Fibroblast of lung (primary cell): ENCODE measurements at regions not wholly inside any gene's neighbourhood (a gene's known extent, or its start where the extent isn't known, plus 50 kb on each side); places are given as distances from the start of the nearest gene placed in this dataset.

Source experiments
- DNase-seq, 2 donors: peaks; one replicate each; pipeline versions ENCODE4 v3.0.0 to v3.0.0-alpha.2; 2010; ENCODE audit warnings: low read depth in 2 of 2
- H2AFZ ChIP-seq: 2 replicates; pipeline ENCODE4 v1.5.1; 2012; ENCODE audit warnings: low read length, control low read depth, inconsistent platforms
- H3K27ac ChIP-seq: 2 replicates; pipeline ENCODE4 v1.5.1; 2011; ENCODE audit warnings: low read length, control low read depth; ENCODE audit not compliant: insufficient read depth
- H3K27me3 ChIP-seq: 2 replicates; pipeline ENCODE4 v1.5.1; 2011; ENCODE audit warnings: mild to moderate bottlenecking, low read length; ENCODE audit not compliant: control insufficient read depth, insufficient read depth
- H3K36me3 ChIP-seq: 2 replicates; pipeline ENCODE4 v1.5.1; 2011; ENCODE audit warnings: low read length; ENCODE audit not compliant: control insufficient read depth, insufficient read depth
- H3K4me1 ChIP-seq: 2 replicates; pipeline ENCODE4 v1.5.1; 2011; ENCODE audit warnings: low read length; ENCODE audit not compliant: control insufficient read depth, insufficient read depth; ENCODE audit errors: extremely low read depth
- H3K4me2 ChIP-seq: 2 replicates; pipeline ENCODE4 v1.5.1; 2011; ENCODE audit warnings: low read length, control low read depth; ENCODE audit not compliant: insufficient read depth; ENCODE audit errors: extremely low read depth
- H3K4me3 ChIP-seq, 4 experiments: fragments of 200-600 bp in 1 of 4; sonication (generic) in 1 of 4; replicated peaks in 1 of 4; 2 replicates each; pipeline ENCODE4 v1.5.1; 2011 to 2016; ENCODE audit warnings: low read length in 4 of 4, low read depth in 3 of 4, mild to moderate bottlenecking in 3 of 4, control low read depth in 2 of 4, inconsistent platforms in 1 of 4, mixed read lengths in 1 of 4; ENCODE audit not compliant: insufficient read depth in 1 of 4; ENCODE audit errors: control extremely low read depth in 1 of 4
- H3K79me2 ChIP-seq: 2 replicates; pipeline ENCODE4 v1.5.1; 2012; ENCODE audit warnings: mild to moderate bottlenecking, low read length, inconsistent platforms; ENCODE audit not compliant: control insufficient read depth, insufficient read depth
- H3K9ac ChIP-seq: 2 replicates; pipeline ENCODE4 v1.5.1; 2011; ENCODE audit warnings: mild to moderate bottlenecking, low read length, control low read depth; ENCODE audit not compliant: insufficient read depth
- H3K9me3 ChIP-seq: 2 replicates; pipeline ENCODE4 v1.5.1; 2012; ENCODE audit warnings: low read depth, low read length; ENCODE audit not compliant: control insufficient read depth, insufficient read depth
- H4K20me1 ChIP-seq: 2 replicates; pipeline ENCODE4 v1.5.1; 2011; ENCODE audit warnings: low read length; ENCODE audit not compliant: control insufficient read depth, insufficient read depth; ENCODE audit errors: extremely low read depth
- EZH2 ChIP-seq: IDR thresholded peaks from 2 replicates; pipeline ENCODE4 v1.5.1; 2012; ENCODE audit warnings: low read length, control low read depth, mild to moderate bottlenecking; ENCODE audit errors: missing control alignments
- TF ChIP-seq, protein P1 (sequence below), 2 donors: IDR thresholded peaks in 1 of 2; conservative IDR thresholded peaks in 1 of 2; 1 replicate in 1 of 2; 2 replicates in 1 of 2; pipeline ENCODE4 v1.5.1; 2011 to 2012; ENCODE audit warnings: low read length in 2 of 2, control low read depth in 1 of 2, inconsistent platforms in 1 of 2, low read depth in 1 of 2, mild to moderate bottlenecking in 1 of 2

DNA sequence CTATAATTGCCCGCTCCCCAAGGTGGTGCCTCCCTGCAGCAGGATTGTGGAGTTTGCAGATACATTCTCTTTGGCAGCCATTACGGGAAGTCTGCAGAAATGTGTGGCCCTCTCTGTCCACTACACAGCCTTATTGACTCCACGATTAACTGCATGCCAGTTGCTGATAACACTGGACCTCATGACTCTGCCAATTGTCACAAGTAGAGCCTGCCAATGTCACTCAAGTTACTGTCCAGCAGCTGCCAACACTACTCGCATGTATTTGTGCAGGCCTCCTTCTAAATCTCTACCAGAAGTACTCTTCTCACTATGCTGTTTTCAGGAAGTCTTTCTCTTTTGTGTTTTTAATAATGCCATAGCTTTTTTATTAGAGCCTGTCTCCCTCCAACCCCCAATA, 128.8 kb downstream of the PPP1R3A start:
- Histone ChIP-seq H3K79me2 (no peaks in the 10 kb centered on the region), H3K36me3 (no peaks in the 10 kb centered on the region), H3K9ac (no peak overlapping the region), H3K27me3 (no peaks in the 10 kb centered on the region), H3K4me2 (no peak overlapping the region), H3K27ac (no peak overlapping the region), H3K9me3 (no peaks in the 10 kb centered on the region), H2AFZ (no peak overlapping the region), H3K4me3 (no peak overlapping the region), H3K4me1 (no peaks in the 10 kb centered on the region), H4K20me1 (no peaks in the 10 kb centered on the region)
- no peak for TF ChIP-seq EZH2
- TF ChIP-seq, protein P1, sequence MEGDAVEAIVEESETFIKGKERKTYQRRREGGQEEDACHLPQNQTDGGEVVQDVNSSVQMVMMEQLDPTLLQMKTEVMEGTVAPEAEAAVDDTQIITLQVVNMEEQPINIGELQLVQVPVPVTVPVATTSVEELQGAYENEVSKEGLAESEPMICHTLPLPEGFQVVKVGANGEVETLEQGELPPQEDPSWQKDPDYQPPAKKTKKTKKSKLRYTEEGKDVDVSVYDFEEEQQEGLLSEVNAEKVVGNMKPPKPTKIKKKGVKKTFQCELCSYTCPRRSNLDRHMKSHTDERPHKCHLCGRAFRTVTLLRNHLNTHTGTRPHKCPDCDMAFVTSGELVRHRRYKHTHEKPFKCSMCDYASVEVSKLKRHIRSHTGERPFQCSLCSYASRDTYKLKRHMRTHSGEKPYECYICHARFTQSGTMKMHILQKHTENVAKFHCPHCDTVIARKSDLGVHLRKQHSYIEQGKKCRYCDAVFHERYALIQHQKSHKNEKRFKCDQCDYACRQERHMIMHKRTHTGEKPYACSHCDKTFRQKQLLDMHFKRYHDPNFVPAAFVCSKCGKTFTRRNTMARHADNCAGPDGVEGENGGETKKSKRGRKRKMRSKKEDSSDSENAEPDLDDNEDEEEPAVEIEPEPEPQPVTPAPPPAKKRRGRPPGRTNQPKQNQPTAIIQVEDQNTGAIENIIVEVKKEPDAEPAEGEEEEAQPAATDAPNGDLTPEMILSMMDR (conservative IDR thresholded peaks at IDR 0.05 in 1 of 2, IDR thresholded peaks at IDR 0.05 in 1 of 2; ENCODE audit: low read depth in 1 of 2, low read length in 2 of 2), result no peak
- no peak for DNase-seq

DNA sequence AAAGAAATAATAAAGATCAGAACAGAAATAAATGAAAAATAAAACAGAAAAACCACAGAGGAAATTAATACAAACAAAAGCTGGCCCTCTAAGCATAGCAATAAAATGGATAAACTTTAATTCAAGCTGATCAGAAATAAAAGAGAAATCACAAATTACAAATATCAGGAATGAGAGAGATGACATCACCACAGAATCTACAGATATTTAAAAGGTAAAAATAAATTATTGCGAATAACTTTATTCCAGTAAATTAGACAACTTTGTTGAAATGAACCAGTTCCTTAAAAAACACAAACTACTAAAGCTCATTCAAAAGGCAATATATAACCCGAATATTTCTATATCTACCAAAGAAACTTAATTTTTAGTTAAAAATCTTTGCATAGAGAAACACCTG, 131.7 kb downstream of the PPP1R3A start:
- Histone ChIP-seq H3K4me3 (no peak overlapping the region), H3K79me2 (no peaks in the 10 kb centered on the region), H2AFZ (no peak overlapping the region), H4K20me1 (no peaks in the 10 kb centered on the region), H3K27ac (no peak overlapping the region), H3K4me1 (no peaks in the 10 kb centered on the region), H3K9ac (no peak overlapping the region), H3K27me3 (no peaks in the 10 kb centered on the region), H3K36me3 (no peaks in the 10 kb centered on the region), H3K9me3 (no peaks in the 10 kb centered on the region), H3K4me2 (no peak overlapping the region)
- no peak for TF ChIP-seq EZH2
- TF ChIP-seq, protein P1 (conservative IDR thresholded peaks at IDR 0.05 in 1 of 2, IDR thresholded peaks at IDR 0.05 in 1 of 2; ENCODE audit: low read depth in 1 of 2, low read length in 2 of 2), result no peak
- DNase-seq, result no peak

DNA sequence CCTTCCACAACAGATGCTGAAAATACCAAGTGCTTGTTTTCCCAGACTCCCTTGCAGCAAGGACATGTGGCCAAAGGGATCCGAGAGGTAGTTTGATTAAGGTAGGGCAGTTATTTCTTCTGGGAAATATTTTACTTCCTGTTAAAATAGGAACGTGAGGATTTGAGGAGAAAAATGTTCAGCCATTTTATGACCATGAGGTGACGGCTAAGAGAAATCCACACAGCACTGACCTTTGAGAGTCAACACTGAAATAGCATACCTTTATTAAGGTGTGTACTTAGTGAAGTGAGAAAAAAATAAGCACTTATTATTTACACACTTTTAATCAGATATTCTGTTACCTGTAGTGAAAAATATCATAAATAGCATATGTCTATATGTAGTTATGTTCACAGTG, 133.9 kb downstream of the PPP1R3A start:
- no peaks in the 10 kb centered on the region for H4K20me1 ChIP-seq
- H3K4me2 ChIP-seq, result no peak overlapping the region
- H3K9me3 ChIP-seq, result no peaks in the 10 kb centered on the region

More for the DNA sequence above, 133.9 kb downstream of the PPP1R3A start:
- H3K4me3 ChIP-seq, result no peak overlapping the region
- DNase-seq, result no peak
- H3K4me1 ChIP-seq, result no peaks in the 10 kb centered on the region
- no peaks in the 10 kb centered on the region for H3K79me2 ChIP-seq
- no peak overlapping the region for H3K9ac ChIP-seq
- TF ChIP-seq EZH2, result no peak
- TF ChIP-seq, protein P1 (conservative IDR thresholded peaks at IDR 0.05 in 1 of 2, IDR thresholded peaks at IDR 0.05 in 1 of 2; ENCODE audit: low read depth in 1 of 2, low read length in 2 of 2), result no peak
- H3K27ac ChIP-seq, result no peak overlapping the region
- no peak overlapping the region for H2AFZ ChIP-seq
- no peaks in the 10 kb centered on the region for H3K27me3 ChIP-seq
- no peaks in the 10 kb centered on the region for H3K36me3 ChIP-seq
